ENCODE measurements at regions not wholly inside any gene's neighbourhood (a gene's known extent, or its start where the extent isn't known, plus 50 kb on each side); places are given as distances from the start of the nearest gene placed in this dataset.

- Histone ChIP-seq H3K79me2 (ENCODE audit: control insufficient read depth, low read length) (no peaks in the 10 kb centered on the region), H3K4me1 (ENCODE audit: control insufficient read depth, low read length) (no peaks in the 10 kb centered on the region), H3K4me3 (ENCODE audit: low read length) (no peak overlapping the region), H3K9me3 (ENCODE audit: control insufficient read depth, insufficient read depth, low read length) (no peaks in the 10 kb centered on the region), H3K9me2 (replicated peaks; ENCODE audit: control insufficient read depth, low read length) (no peaks in the 10 kb centered on the region), H3K27me3 (ENCODE audit: control insufficient read depth, low read length) (peaks cover 30% of the 10 kb centered on the region), H3K4me2 (ENCODE audit: low read length) (no peak overlapping the region), H3K27ac (ENCODE audit: low read depth, low read length) (no peak overlapping the region), H3K36me3 (ENCODE audit: control insufficient read depth, low read length) (no peaks in the 10 kb centered on the region), H4K20me1 (ENCODE audit: control insufficient read depth, insufficient read depth, low read depth, low read length) (no peaks in the 10 kb centered on the region), H3F3A (ENCODE audit: control insufficient read depth, insufficient read depth) (no peaks in the 10 kb centered on the region)
- TF ChIP-seq EZH2phosphoT487 (IDR thresholded peaks at IDR 0.05; ENCODE audit: borderline replicate concordance, low read length) (no peak), CTCF (IDR thresholded peaks at IDR 0.05; ENCODE audit: low read depth, low read length, poor library complexity, severe bottlenecking) (no peak)
These were observed 274.3 kb downstream of the AUH start for GRCh38 chr9:91087462-91087759.

- TF ChIP-seq CTCF (IDR thresholded peaks at IDR 0.05; ENCODE audit: low read depth, low read length, poor library complexity, severe bottlenecking) (no peak), EZH2phosphoT487 (IDR thresholded peaks at IDR 0.05; ENCODE audit: borderline replicate concordance, low read length) (no peak)
- H4K20me1 ChIP-seq (ENCODE audit: control insufficient read depth, insufficient read depth, low read depth, low read length): no peaks in the 10 kb centered on the region
- no peaks in the 10 kb centered on the region for H3K79me2 ChIP-seq (ENCODE audit: control insufficient read depth, low read length)
- no peak overlapping the region for H3K4me3 ChIP-seq (ENCODE audit: low read length)
- no peaks in the 10 kb centered on the region for H3K36me3 ChIP-seq (ENCODE audit: control insufficient read depth, low read length)
- H3F3A ChIP-seq (ENCODE audit: control insufficient read depth, insufficient read depth): no peaks in the 10 kb centered on the region
- H3K9me3 ChIP-seq (ENCODE audit: control insufficient read depth, insufficient read depth, low read length): no peaks in the 10 kb centered on the region
- H3K27ac ChIP-seq (ENCODE audit: low read depth, low read length): no peak overlapping the region
- H3K9me2 ChIP-seq (replicated peaks; ENCODE audit: control insufficient read depth, low read length): no peaks in the 10 kb centered on the region
- H3K4me1 ChIP-seq (ENCODE audit: control insufficient read depth, low read length): no peaks in the 10 kb centered on the region
- H3K4me2 ChIP-seq (ENCODE audit: low read length): no peak overlapping the region
- H3K27me3 ChIP-seq (ENCODE audit: control insufficient read depth, low read length): peaks cover 30% of the 10 kb centered on the region
These were observed 272.2 kb downstream of the AUH start for GRCh38 chr9:91089405-91090129.

- no peak for TF ChIP-seq CTCF (IDR thresholded peaks at IDR 0.05; ENCODE audit: low read depth, low read length, poor library complexity, severe bottlenecking)
- TF ChIP-seq EZH2phosphoT487 (IDR thresholded peaks at IDR 0.05; ENCODE audit: borderline replicate concordance, low read length): no peak
- no peak overlapping the region for H3K4me3 ChIP-seq (ENCODE audit: low read length)
- H3K36me3 ChIP-seq (ENCODE audit: control insufficient read depth, low read length): no peaks in the 10 kb centered on the region
- H3K79me2 ChIP-seq (ENCODE audit: control insufficient read depth, low read length): no peaks in the 10 kb centered on the region
- no peaks in the 10 kb centered on the region for H4K20me1 ChIP-seq (ENCODE audit: control insufficient read depth, insufficient read depth, low read depth, low read length)
- H3K27ac ChIP-seq (ENCODE audit: low read depth, low read length): no peak overlapping the region
- H3K4me2 ChIP-seq (ENCODE audit: low read length): no peak overlapping the region
- no peaks in the 10 kb centered on the region for H3F3A ChIP-seq (ENCODE audit: control insufficient read depth, insufficient read depth)
- H3K27me3 ChIP-seq (ENCODE audit: control insufficient read depth, low read length): peaks cover 30% of the 10 kb centered on the region
- H3K9me3 ChIP-seq (ENCODE audit: control insufficient read depth, insufficient read depth, low read length): no peaks in the 10 kb centered on the region
- H3K4me1 ChIP-seq (ENCODE audit: control insufficient read depth, low read length): no peaks in the 10 kb centered on the region
- no peaks in the 10 kb centered on the region for H3K9me2 ChIP-seq (replicated peaks; ENCODE audit: control insufficient read depth, low read length)
These were observed 271.6 kb downstream of the AUH start for GRCh38 chr9:91090130-91090410.

All from DOHH2 (cell line).